Pancreas (tissue), 10 donors: ENCODE measurements at regions not wholly inside any gene's neighbourhood (a gene's known extent, or its start where the extent isn't known, plus 50 kb on each side); places are given as distances from the start of the nearest gene placed in this dataset.
"Not testable (repeated sequence)": the region's sequence is repeated elsewhere in the genome, so short reads cannot be mapped to it uniquely, and the experiment has no call there.

ENCODE experiments used
- ATAC-seq, 4 donors: fragments of 200-7000 bp; cut with Tn5 transposase; one replicate each; pipeline versions ENCODE4 v1.8.0 to v1.9.1; 2020; ENCODE audit warnings: mild to moderate bottlenecking in 4 of 4, moderate library complexity in 4 of 4
- DNase-seq, 6 donors: peaks; one replicate each; pipeline ENCODE4 v3.0.0-alpha.2; 2020
- FAIRE-seq: peaks from 2 replicates; lab custom pipeline; 2012; peaks lifted over from hg19 to GRCh38; lab: Jason Lieb, UNC
- H3K27ac ChIP-seq, 4 donors: fragments of 200-600 bp; sonication (generic); 1 replicate in 3 of 4; 2 replicates in 1 of 4; pipeline versions ENCODE4 v1.5.0 to v1.8.0; 2020
- H3K27me3 ChIP-seq, 4 donors: fragments of 200-600 bp; one replicate each; pipeline ENCODE4 v1.8.0; 2021
- H3K36me3 ChIP-seq, 3 donors: fragments of 200-600 bp; sonication (generic) in 1 of 3; one replicate each; pipeline versions ENCODE4 v1.5.0 to v1.8.0; 2020 to 2021
- H3K4me1 ChIP-seq, 3 donors: fragments of 200-600 bp; one replicate each; pipeline ENCODE4 v1.8.0; 2021
- H3K4me3 ChIP-seq, 4 donors: fragments of 200-600 bp; sonication (generic) in 2 of 4; one replicate each; pipeline versions ENCODE4 v1.5.0 to v1.8.0; 2020 to 2021
- H3K9me3 ChIP-seq, 4 donors: fragments of 200-600 bp; one replicate each; pipeline ENCODE4 v1.8.0; 2021
- WGBS, 2 donors: extraction: QIAGEN DNeasy Blood & Tissue Kit; methylation state at CpG; one replicate each; pipeline ENCODE4 v1.1.7; 2013; 5-methylcytosine and 5-hydroxymethylcytosine counted together
- intact Hi-C, 3 donors: fragments of 100-400 bp; cut with DNase I; formaldehyde crosslinking; loops; one replicate each; pipeline versions ENCODE4 v1.11.1 to v1.14.2; 2022
- TF ChIP-seq, protein P1 (sequence below), 4 donors: fragments of 200-600 bp; sonication (generic) in 3 of 4; IDR thresholded peaks; one replicate each; pipeline versions ENCODE4 v1.5.0 to v1.8.0; 2021; ENCODE audit warnings: antibody characterized with exemption in 4 of 4
- donor health status: healthy with polysubstance abuse.
- donor health status: DM: no; HTN: no; CAD: no; lungs with moderate emphysema.
- donor health status: DM: no; HTN: no; CAD: no.
- donor health status: control.
- donor health status: control.
- donor health status: Bipolar disorder and iron deficiency.
- donor health status: DM: yes; HTN: yes; CAD: no.
- donor health status: DM: no; HTN: no; CAD: no.
- donor health status: DM: no; HTN: no; CAD: no.
- donor health status: DM: yes; HTN: yes; CAD: no.

DNA sequence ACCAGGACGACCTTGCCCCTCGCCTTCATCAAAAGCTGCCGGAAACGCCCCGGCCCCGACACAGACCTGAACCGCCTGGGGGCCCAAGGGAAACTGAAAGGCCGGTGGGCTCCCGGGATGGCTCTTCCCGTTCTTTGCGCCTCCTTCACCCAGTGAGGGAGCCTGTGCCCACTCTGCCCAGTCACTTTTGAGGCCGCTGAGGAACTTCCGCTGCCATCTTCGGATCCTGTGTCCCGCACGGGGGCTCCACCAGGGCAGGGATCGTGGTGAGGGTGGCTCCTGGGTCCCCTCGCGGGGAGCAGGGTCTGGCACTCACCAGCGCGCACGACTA, 104.0 kb downstream of the PPIAL4G start:
- no peaks in the 10 kb centered on the region for H3K27me3 ChIP-seq
- TF ChIP-seq, protein P1, sequence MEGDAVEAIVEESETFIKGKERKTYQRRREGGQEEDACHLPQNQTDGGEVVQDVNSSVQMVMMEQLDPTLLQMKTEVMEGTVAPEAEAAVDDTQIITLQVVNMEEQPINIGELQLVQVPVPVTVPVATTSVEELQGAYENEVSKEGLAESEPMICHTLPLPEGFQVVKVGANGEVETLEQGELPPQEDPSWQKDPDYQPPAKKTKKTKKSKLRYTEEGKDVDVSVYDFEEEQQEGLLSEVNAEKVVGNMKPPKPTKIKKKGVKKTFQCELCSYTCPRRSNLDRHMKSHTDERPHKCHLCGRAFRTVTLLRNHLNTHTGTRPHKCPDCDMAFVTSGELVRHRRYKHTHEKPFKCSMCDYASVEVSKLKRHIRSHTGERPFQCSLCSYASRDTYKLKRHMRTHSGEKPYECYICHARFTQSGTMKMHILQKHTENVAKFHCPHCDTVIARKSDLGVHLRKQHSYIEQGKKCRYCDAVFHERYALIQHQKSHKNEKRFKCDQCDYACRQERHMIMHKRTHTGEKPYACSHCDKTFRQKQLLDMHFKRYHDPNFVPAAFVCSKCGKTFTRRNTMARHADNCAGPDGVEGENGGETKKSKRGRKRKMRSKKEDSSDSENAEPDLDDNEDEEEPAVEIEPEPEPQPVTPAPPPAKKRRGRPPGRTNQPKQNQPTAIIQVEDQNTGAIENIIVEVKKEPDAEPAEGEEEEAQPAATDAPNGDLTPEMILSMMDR (IDR thresholded peaks at IDR 0.05): no peak
- H3K36me3 ChIP-seq: no peaks in the 10 kb centered on the region
- DNase-seq (no peak), ATAC-seq (no peak), FAIRE-seq (no peak)
- no peaks in the 10 kb centered on the region for H3K9me3 ChIP-seq
- H3K4me1 ChIP-seq: no peaks in the 10 kb centered on the region
- H3K27ac ChIP-seq: no peak overlapping the region
- WGBS, 2 donors: 61 to 62% methylated on average over 22 of the region's 22 CpGs
- no peak overlapping the region for H3K4me3 ChIP-seq
- intact Hi-C loops: no loop called here

- H3K27me3 ChIP-seq, ATAC-seq, H3K9me3 ChIP-seq, FAIRE-seq, H3K36me3 ChIP-seq, intact Hi-C loops, H3K4me1 ChIP-seq, H3K27ac ChIP-seq, H3K4me3 ChIP-seq, DNase-seq: not testable (repeated sequence)
- 84 to 87% methylated on average over 3 of the region's 4 CpGs for WGBS, 2 donors
Observed at GRCh38 chr1:148377992-148378391, 105.1 kb downstream of the PPIAL4G start.

DNA sequence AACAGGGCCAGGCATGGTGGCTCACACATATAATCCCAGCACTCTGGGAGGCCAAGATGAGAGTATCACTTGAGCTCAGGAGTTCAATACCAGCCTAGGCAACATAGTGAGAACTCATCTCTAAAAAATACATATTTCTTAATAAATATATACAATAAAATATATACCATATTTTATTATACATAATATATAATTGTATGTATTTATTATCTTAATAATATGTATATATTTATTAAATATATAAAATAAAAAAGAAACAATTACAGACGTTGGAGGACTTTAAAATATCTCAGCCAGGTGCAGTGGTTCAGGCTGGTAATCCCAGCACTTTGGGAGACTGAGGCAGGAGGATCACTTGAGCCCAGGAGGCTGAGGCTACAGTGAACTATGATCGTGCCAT, 106.1 kb downstream of the PPIAL4G start:
- ATAC-seq, H3K36me3 ChIP-seq, H3K27me3 ChIP-seq, intact Hi-C loops, H3K4me3 ChIP-seq, H3K9me3 ChIP-seq, FAIRE-seq, H3K4me1 ChIP-seq, DNase-seq, H3K27ac ChIP-seq: not testable (repeated sequence)
- 65 to 70% methylated on average over 2 of the region's 2 CpGs for whole genome bisulfite sequencing, 2 donors

DNA sequence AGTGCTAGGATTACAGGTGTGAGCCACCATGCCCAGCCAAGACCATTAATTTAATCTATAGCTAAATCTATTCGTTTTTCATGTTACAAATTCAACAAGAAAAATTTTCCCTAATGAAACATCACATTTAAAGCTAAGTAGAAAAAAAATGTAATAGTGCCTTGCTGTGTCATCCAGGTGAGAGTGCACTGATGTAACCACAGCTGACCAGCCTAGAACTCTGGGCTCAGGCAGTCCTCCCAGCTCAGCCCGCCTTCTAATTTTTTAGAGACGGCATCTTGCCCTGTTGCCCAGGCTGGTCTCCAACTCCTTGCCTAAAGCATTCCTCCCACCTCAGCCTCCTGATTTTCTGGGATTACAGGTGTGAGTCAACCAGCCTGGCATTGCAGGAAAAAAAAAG, 109.0 kb downstream of the PPIAL4G start:
- Histone ChIP-seq H3K4me1 (no peaks in the 10 kb centered on the region), H3K9me3 (no peaks in the 10 kb centered on the region), H3K27ac (no peak overlapping the region), H3K4me3 (no peak overlapping the region), H3K36me3 (no peaks in the 10 kb centered on the region), H3K27me3 (no peaks in the 10 kb centered on the region)
- DNase-seq (no peak), ATAC-seq (no peak), FAIRE-seq (no peak)
- intact Hi-C loops: no loop called here
- 67 to 72% methylated on average over 3 of the region's 3 CpGs for WGBS, 2 donors
- TF ChIP-seq, protein P1 (IDR thresholded peaks at IDR 0.05): no peak

DNA sequence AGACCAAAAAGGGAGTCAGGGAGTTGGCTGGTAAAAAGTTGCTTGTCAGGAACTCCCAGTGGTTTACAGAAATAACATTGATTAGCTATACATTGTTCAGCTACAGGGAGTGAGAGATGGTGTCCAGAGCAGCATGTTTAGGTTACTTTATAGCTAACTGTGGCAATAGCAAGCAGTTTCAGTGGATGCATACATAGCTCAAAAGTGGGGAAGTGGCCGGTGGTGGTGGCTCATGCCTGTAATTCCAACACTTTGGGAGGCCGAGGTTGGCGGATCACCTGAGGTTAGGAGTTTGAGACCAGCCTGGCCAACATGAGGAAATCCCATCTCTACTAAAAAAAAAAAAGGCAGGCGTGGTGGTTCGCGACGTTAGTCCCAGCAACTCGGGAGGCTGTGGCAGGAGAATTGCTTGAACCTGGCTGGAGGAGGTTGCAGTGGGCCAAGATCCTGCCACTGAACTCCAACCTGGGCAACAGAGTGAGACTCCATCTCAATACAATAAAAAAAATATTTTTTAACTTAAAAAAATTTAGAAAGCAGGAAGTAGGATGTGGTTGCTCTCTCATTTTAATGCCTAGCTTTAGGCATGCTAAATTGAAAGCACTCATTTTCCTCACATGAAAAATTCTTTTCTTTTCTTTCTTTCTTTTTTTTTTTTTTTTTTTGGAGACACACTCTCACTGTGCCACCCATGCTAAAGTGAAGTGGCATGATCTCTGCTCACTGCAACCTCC, 109.7 kb downstream of the PPIAL4G start:
- H3K9me3 ChIP-seq: no peaks in the 10 kb centered on the region
- intact Hi-C loops: no loop called here
- no peak overlapping the region for H3K4me3 ChIP-seq
- no peak for FAIRE-seq
- no peak for ATAC-seq
- no peaks in the 10 kb centered on the region for H3K4me1 ChIP-seq
- TF ChIP-seq, protein P1 (IDR thresholded peaks at IDR 0.05): no peak
- no peak overlapping the region for H3K27ac ChIP-seq
- DNase-seq: no peak
- no peaks in the 10 kb centered on the region for H3K36me3 ChIP-seq
- no peaks in the 10 kb centered on the region for H3K27me3 ChIP-seq
- WGBS, 2 donors: 86 to 90% methylated on average over 8 of the region's 8 CpGs

DNA sequence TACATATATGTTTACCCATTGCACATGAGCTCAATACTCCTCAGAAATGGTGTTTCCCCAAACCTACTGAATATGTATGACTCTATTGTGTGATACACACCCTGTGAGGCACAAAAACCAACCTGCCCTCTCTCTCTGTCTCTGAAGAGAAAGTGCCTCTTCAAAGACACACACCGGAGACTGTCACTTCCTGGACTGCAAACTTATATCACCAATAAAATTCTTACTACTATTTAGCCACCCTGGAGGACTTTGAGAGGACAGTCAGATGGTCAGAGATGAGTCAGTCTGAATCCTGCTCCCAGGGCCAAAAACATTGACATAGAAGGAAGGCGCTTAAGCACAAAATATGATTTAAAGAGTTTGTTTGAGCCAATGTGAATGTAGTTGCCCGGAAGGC, 110.4 kb downstream of the PPIAL4G start:
- ATAC-seq (no peak), FAIRE-seq (no peak), DNase-seq (no peak)
- H3K27me3 ChIP-seq: no peaks in the 10 kb centered on the region
- intact Hi-C loops: no loop called here
- TF ChIP-seq, protein P1 (IDR thresholded peaks at IDR 0.05): no peak
- 80 to 92% methylated on average over 3 of the region's 3 CpGs for whole genome bisulfite sequencing, 2 donors
- H3K36me3 ChIP-seq: no peaks in the 10 kb centered on the region
- H3K9me3 ChIP-seq: no peaks in the 10 kb centered on the region
- H3K4me3 ChIP-seq: no peak overlapping the region
- no peak overlapping the region for H3K27ac ChIP-seq
- H3K4me1 ChIP-seq: no peaks in the 10 kb centered on the region

- H3K36me3 ChIP-seq, H3K4me1 ChIP-seq, H3K27me3 ChIP-seq, H3K9me3 ChIP-seq, H3K27ac ChIP-seq, intact Hi-C loops, FAIRE-seq, H3K4me3 ChIP-seq, DNase-seq: not testable (repeated sequence)
- peak in 1 of 4 donors; percentile 31 for ATAC-seq
- 63 to 71% methylated on average over 2 of the region's 2 CpGs for WGBS, 2 donors
Observed at GRCh38 chr1:148372051-148372726, 110.9 kb downstream of the PPIAL4G start.
